T-helper 17 cell (primary cell): ENCODE measurements at regions not wholly inside any gene's neighbourhood (a gene's known extent, or its start where the extent isn't known, plus 50 kb on each side); places are given as distances from the start of the nearest gene placed in this dataset.

ENCODE experiments used
- ATAC-seq: fragments of 150-1000 bp; cut with Tn5 transposase; 2 replicates; pipeline ENCODE4 v1.10.0; 2021; ENCODE audit warnings: mild to moderate bottlenecking, moderate library complexity
- DNase-seq, 3 donors: peaks; one replicate each; pipeline versions ENCODE4 v3.0.0 to v3.0.0-alpha.2; 2020 to 2021
- H3K9me3 ChIP-seq: one replicate; pipeline ENCODE4 v1.7.0; 2013; ENCODE audit warnings: low read length, mild to moderate bottlenecking; ENCODE audit not compliant: control insufficient read depth, poor library complexity, severe bottlenecking
- H3K27ac Mint-ChIP-seq: one replicate; pipeline ENCODE4 v1.8.0; 2022; ENCODE audit warnings: mild to moderate bottlenecking, moderate library complexity, mixed read lengths
- H3K27me3 Mint-ChIP-seq: one replicate; pipeline ENCODE4 v1.8.0; 2022; ENCODE audit warnings: mixed read lengths
- H3K36me3 Mint-ChIP-seq: one replicate; pipeline ENCODE4 v1.8.0; 2022; ENCODE audit warnings: low read depth, mixed read lengths
- H3K4me1 Mint-ChIP-seq: one replicate; pipeline ENCODE4 v1.8.0; 2022; ENCODE audit warnings: mild to moderate bottlenecking, mixed read lengths
- H3K4me3 Mint-ChIP-seq: one replicate; pipeline ENCODE4 v1.8.0; 2022; ENCODE audit warnings: mild to moderate bottlenecking, moderate library complexity, mixed read lengths

DNA sequence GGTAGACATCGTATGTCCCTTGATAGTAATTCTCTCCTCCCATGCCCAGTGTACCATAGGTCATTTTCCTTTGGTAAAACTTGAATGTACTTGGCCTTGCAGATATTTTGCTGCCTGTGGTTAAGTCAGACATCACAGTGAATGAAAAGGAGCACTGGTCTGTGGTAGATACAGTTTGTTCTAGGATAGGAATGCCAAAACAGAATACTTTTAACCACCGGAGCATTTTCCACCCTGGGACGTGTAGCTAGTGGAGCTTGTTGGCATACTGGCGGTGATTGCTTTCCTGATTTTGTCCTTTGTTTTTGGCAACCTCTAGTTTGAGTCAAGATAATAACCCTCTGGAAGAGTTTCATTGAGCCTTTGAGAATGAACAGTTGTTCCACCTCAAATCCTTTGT lies 92.0 kb upstream of the BMPER start:
- no peaks in the 10 kb centered on the region for H3K27me3 Mint-ChIP-seq
- no peaks in the 10 kb centered on the region for H3K9me3 ChIP-seq
- H3K36me3 Mint-ChIP-seq = no peaks in the 10 kb centered on the region
- no peak overlapping the region for H3K4me3 Mint-ChIP-seq
- ATAC-seq = no peak
- DNase-seq = no peak
- H3K27ac Mint-ChIP-seq = no peak overlapping the region
- H3K4me1 Mint-ChIP-seq = no peaks in the 10 kb centered on the region

DNA sequence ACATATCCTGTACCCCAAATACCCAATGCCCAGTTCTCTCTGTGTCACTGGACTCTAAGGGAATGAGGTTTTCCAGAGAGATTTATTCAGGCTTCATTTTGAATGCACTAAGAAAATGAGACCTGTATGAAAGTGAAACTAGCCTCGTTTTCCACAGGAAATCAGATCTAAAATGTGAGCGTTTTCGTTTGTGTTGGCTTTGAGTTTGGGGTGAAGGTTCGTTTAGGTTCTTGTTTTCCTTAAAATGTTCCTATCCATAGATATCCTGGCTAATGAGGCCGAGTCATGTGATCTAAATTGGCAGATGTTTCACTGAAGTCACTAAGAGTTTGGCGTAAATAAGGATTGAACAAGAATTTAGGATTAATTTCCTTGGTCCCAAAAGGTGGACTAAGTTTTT lies 90.9 kb upstream of the BMPER start:
- Mint-ChIP-seq H3K27ac (no peak overlapping the region), H3K4me1 (no peaks in the 10 kb centered on the region), H3K4me3 (no peak overlapping the region), H3K27me3 (no peaks in the 10 kb centered on the region), H3K36me3 (no peaks in the 10 kb centered on the region)
- DNase-seq (no peak), ATAC-seq (no peak)
- no peaks in the 10 kb centered on the region for H3K9me3 ChIP-seq

- no peak for DNase-seq
- ATAC-seq = no peak
- no peaks in the 10 kb centered on the region for H3K9me3 ChIP-seq
- Mint-ChIP-seq H3K27me3 (no peaks in the 10 kb centered on the region), H3K36me3 (no peaks in the 10 kb centered on the region), H3K27ac (no peak overlapping the region), H3K4me3 (no peak overlapping the region), H3K4me1 (no peaks in the 10 kb centered on the region)
Observed at GRCh38 chr7:33814936-33815335, 90.4 kb upstream of the BMPER start.

- ATAC-seq (no peak), DNase-seq (no peak)
- H3K9me3 ChIP-seq = no peaks in the 10 kb centered on the region
- H3K4me3 Mint-ChIP-seq = no peak overlapping the region
- H3K4me1 Mint-ChIP-seq = no peaks in the 10 kb centered on the region
- H3K36me3 Mint-ChIP-seq = no peaks in the 10 kb centered on the region
- H3K27me3 Mint-ChIP-seq = no peaks in the 10 kb centered on the region
- no peak overlapping the region for H3K27ac Mint-ChIP-seq
Observed at GRCh38 chr7:33815336-33815735, 90.0 kb upstream of the BMPER start.

GRCh38 chr7:33816106-33816505 lies 89.2 kb upstream of the BMPER start:
- Mint-ChIP-seq H3K36me3 (no peaks in the 10 kb centered on the region), H3K27me3 (no peaks in the 10 kb centered on the region), H3K27ac (no peak overlapping the region), H3K4me3 (no peak overlapping the region), H3K4me1 (no peaks in the 10 kb centered on the region)
- H3K9me3 ChIP-seq = no peaks in the 10 kb centered on the region
- DNase-seq = no peak
- ATAC-seq = no peak

DNA sequence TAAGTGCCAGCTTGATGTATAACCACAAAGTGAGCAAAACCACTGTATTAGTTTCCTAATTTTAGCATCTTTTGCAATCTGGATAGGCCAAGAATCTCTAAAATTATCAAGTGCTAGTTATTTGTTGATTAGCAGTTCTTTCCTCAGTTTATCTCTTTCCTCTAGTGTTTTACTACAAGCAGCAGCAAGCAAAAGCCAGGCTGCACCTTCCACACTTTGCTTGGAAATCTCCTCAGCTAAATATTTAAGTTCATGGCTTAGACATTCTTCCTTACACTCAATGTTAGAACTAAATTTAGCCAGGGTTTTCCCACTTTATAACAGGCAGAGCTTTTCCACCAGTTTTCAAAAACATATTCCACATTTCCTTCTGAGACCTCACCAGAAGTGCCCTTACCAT lies 85.7 kb upstream of the BMPER start:
- Mint-ChIP-seq H3K36me3 (no peaks in the 10 kb centered on the region), H3K4me3 (no peak overlapping the region), H3K27me3 (no peaks in the 10 kb centered on the region), H3K27ac (no peak overlapping the region), H3K4me1 (no peaks in the 10 kb centered on the region)
- no peaks in the 10 kb centered on the region for H3K9me3 ChIP-seq
- no peak for ATAC-seq
- no peak for DNase-seq

DNA sequence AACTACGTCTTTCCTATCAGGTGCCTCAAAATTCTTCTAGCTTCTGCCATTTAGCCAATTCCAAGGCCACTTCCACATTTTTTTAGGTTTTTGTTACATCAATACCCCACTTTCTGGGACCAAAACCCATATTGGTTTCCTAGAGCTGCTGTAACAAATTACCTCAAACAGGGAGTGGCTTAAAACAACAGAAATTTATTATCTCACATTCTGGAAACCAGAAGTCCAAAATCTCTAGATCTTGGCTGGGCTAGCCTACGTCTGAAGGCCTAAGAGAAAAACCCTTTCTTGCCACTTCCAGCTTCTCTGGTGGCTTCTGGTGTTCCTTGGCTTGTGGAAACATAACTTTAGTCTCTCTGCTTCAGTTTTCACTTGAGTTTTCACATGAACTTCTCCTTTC lies 85.1 kb upstream of the BMPER start:
- H3K36me3 Mint-ChIP-seq = no peaks in the 10 kb centered on the region
- no peak for ATAC-seq
- DNase-seq = no peak
- H3K4me3 Mint-ChIP-seq = no peak overlapping the region
- no peaks in the 10 kb centered on the region for H3K9me3 ChIP-seq
- no peak overlapping the region for H3K27ac Mint-ChIP-seq
- H3K4me1 Mint-ChIP-seq = no peaks in the 10 kb centered on the region
- no peaks in the 10 kb centered on the region for H3K27me3 Mint-ChIP-seq

DNA sequence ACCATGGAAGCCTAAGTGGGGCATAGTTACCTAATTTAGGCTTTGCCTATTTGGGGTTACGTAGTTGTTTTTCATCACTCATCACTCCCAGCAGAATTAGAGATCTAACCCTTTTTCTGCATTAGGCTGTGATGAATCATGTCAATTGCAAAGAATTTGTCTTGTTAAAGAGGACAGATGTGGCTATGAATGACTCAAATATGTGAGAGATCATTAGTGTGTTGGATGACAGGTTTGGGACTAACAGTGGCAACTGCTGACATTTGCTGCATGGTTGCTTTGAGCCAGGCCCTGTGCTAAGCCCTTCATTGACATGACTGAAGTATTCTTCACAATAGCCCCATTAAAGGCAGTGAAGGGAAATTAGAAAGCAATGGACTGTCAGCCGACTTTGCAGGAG lies 83.4 kb upstream of the BMPER start:
- no peak overlapping the region for H3K4me3 Mint-ChIP-seq
- ATAC-seq (no peak), DNase-seq (no peak)
- H3K4me1 Mint-ChIP-seq = no peaks in the 10 kb centered on the region
- no peak overlapping the region for H3K27ac Mint-ChIP-seq
- H3K36me3 Mint-ChIP-seq = no peaks in the 10 kb centered on the region
- H3K9me3 ChIP-seq = no peaks in the 10 kb centered on the region
- no peaks in the 10 kb centered on the region for H3K27me3 Mint-ChIP-seq

DNA sequence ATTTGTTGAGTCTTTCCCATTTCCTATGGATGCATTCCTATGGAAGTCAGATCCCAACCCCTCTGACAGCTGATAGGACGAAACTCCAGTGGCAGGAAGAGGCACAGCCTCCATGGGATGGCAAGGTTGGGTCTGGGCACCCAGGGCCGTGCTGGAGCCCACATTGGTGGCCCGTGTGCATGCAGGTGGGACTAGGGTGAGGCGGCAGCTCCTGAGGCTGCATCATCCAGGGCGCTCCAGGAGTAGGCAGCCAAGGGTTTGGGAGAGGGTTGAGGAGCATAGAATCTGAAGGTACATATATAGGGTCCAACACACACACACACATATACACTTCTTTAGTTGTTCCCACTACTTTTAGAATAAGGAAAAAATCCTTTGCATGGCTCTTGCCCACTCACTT lies 81.4 kb upstream of the BMPER start:
- no peaks in the 10 kb centered on the region for H3K4me1 Mint-ChIP-seq
- ATAC-seq (no peak), DNase-seq (no peak)
- no peak overlapping the region for H3K4me3 Mint-ChIP-seq
- no peaks in the 10 kb centered on the region for H3K27me3 Mint-ChIP-seq
- H3K36me3 Mint-ChIP-seq = no peaks in the 10 kb centered on the region
- no peaks in the 10 kb centered on the region for H3K9me3 ChIP-seq
- H3K27ac Mint-ChIP-seq = no peak overlapping the region

DNA sequence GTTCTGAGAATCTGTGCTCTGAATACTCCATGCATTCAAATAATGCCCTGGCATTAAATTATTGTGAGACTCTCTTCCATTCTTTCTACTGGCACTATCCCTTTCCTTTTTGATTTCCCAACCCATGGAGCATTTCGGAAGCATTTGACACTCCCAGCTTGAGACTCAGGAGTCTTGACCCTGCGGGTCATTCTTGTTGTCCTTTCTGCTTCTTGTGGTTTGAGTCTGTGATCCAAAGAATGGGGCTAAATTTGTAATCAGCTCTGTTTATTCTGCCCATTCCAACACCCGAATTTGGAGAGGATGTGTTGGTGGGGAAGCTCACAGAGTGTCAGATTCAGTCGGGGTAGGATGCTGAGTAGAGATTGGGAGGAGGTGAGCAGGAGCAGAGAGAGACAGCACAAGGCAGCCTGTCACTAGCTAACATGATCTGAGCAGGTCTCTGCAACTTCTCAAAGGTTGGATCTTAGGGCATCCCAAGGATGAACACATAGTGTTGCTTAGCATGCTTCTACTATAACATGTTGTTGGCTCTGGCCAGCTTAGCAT lies 80.4 kb upstream of the BMPER start:
- no peaks in the 10 kb centered on the region for H3K9me3 ChIP-seq
- DNase-seq = no peak
- no peaks in the 10 kb centered on the region for H3K4me1 Mint-ChIP-seq
- no peak for ATAC-seq
- H3K4me3 Mint-ChIP-seq = no peak overlapping the region
- no peaks in the 10 kb centered on the region for H3K27me3 Mint-ChIP-seq
- H3K36me3 Mint-ChIP-seq = no peaks in the 10 kb centered on the region
- H3K27ac Mint-ChIP-seq = no peak overlapping the region

- no peaks in the 10 kb centered on the region for H3K36me3 Mint-ChIP-seq
- H3K27me3 Mint-ChIP-seq = no peaks in the 10 kb centered on the region
- no peak for ATAC-seq
- no peak overlapping the region for H3K4me3 Mint-ChIP-seq
- H3K9me3 ChIP-seq = no peaks in the 10 kb centered on the region
- H3K27ac Mint-ChIP-seq = no peak overlapping the region
- no peak for DNase-seq
- H3K4me1 Mint-ChIP-seq = no peaks in the 10 kb centered on the region
Observed at GRCh38 chr7:33825644-33826043, 79.7 kb upstream of the BMPER start.

DNA sequence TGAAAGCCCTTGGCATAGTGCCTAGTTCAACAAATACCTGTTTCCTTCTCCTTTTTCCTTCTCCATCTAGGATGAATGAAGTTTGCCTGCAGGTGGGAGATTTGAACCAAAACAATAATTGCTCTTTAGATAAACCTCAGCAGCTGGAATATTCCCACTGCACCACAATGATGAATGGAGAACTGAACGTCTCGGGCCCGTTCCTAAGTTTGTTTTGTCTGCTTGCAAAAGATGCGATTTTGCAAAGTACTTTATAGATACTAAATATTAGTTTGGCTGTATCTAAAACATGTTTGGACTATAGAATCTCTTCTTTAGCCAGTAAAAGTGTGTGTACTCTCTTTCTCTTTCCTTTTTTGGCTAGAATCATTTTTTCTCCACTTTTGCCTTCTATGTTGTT lies 75.8 kb upstream of the BMPER start:
- Mint-ChIP-seq H3K27ac (no peak overlapping the region), H3K4me1 (no peaks in the 10 kb centered on the region), H3K4me3 (no peak overlapping the region), H3K36me3 (no peaks in the 10 kb centered on the region), H3K27me3 (no peaks in the 10 kb centered on the region)
- ATAC-seq (no peak), DNase-seq (no peak)
- H3K9me3 ChIP-seq = no peaks in the 10 kb centered on the region

GRCh38 chr7:33831389-33832141 lies 73.8 kb upstream of the BMPER start:
- Mint-ChIP-seq H3K4me3 (no peak overlapping the region), H3K36me3 (no peaks in the 10 kb centered on the region), H3K27me3 (no peaks in the 10 kb centered on the region), H3K4me1 (no peaks in the 10 kb centered on the region), H3K27ac (no peak overlapping the region)
- no peaks in the 10 kb centered on the region for H3K9me3 ChIP-seq
- ATAC-seq = no peak
- DNase-seq = no peak

DNA sequence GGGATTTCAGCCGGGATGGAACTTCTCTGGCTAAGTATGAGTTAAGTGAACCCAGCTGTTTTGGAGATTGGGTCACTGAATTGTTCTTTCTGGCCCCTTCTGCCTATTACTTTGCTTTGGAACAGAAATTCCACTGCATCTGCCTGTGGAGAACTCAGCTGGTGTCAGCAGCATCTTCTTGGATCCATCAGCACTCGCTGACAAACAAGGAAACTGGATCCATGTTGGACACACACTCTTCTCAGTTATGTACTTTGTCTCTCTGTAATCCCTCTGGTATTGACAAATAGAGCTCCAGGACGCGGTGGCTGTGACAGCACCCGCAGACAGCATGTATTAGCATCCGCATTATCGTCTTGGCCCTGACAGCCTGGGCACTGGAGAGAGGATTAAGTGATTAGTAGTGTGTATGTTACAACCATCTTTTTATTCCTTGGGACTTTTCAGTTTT lies 73.0 kb upstream of the BMPER start:
- Mint-ChIP-seq H3K4me1 (no peaks in the 10 kb centered on the region), H3K4me3 (no peak overlapping the region), H3K36me3 (no peaks in the 10 kb centered on the region), H3K27me3 (no peaks in the 10 kb centered on the region), H3K27ac (no peak overlapping the region)
- DNase-seq (no peak), ATAC-seq (no peak)
- no peaks in the 10 kb centered on the region for H3K9me3 ChIP-seq
